ENCODE measurements at regions not wholly inside any gene's neighbourhood (a gene's known extent, or its start where the extent isn't known, plus 50 kb on each side); places are given as distances from the start of the nearest gene placed in this dataset.
"Not testable (repeated sequence)": the region's sequence is repeated elsewhere in the genome, so short reads cannot be mapped to it uniquely, and the experiment has no call there.

DNA sequence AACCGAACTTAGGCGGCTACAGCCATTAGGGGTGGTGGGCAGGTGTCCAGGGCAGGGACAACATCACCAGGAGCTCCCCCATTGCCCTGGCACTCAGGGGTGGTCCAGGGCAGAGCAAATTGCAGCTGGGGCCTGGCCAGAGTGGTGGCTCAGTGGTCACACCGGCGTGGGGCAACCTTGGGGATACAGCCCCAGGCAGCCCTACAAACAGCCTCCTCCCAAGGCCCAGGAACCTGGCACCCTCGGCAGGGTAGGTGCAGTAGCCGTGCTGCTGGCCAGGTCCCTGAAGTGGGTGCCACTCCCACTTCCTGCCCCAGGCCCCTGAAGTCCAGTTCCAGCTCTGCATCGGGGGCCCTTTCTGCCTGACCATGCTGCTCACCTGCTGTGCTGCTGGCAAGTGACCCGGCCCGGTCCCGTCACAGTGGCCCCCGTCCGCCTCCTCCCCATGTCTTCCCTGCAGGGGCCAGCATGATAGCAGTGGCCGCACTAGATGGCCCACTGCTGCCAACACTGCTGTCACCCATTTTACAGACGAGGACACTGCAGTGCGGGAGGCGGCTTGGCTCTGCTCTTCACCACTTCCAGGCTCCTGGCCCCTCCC lies 712.8 kb downstream of the MATN1 start:
- DNase-seq: no peak

DNA sequence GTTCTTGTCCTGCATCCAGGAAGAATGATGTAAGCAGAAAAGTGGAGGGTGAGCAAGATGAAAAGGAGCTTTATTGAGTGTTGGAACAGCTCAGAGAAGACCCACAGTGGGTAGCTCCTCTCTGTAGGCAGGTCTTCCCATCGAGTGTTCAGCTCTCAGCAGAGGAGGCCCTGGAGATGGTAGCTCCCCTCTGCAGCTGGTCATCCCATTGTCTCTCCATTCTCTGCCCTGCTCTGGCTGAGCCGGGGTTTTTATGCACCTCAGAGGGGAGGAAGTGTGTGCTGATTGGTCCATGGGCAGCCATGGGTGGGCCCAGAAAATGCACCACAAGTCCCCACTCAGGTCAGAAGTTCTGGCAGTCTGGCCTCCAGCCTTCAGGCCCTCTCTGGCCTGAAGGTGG lies 713.7 kb downstream of the MATN1 start:
- DNase-seq: no peak

DNA sequence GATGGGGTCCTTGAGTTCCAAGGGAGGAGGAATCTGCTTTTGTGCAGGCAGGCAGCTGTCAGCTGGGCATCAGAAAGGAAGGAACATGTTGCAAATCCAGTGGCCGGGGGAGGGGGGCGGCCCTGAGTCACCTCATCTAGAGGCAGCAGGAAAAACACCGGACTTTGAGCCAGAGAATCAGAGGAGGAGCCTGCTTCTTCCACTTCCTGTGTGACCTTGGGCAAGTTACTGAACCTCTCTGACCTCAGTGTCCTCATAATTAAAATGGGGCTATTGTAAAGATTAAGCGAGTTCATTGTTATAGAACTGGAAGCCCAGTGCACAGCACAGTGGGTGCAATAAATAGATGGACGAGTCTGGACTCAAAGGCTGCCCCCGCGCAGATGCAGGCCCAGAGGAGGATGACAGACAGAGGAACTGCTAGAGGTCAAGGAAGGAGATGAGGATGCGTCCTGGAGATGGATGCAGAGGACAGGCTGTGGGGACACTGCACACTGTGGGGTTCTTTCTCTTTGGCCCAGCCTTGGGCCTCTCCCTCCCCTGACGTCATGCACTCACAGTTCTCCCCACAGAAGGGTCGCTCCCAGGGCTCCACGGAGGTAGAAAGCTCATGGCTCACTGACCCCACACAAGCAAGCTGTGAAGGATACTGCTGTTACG lies 714.3 kb downstream of the MATN1 start:
- no peak for DNase-seq

DNA sequence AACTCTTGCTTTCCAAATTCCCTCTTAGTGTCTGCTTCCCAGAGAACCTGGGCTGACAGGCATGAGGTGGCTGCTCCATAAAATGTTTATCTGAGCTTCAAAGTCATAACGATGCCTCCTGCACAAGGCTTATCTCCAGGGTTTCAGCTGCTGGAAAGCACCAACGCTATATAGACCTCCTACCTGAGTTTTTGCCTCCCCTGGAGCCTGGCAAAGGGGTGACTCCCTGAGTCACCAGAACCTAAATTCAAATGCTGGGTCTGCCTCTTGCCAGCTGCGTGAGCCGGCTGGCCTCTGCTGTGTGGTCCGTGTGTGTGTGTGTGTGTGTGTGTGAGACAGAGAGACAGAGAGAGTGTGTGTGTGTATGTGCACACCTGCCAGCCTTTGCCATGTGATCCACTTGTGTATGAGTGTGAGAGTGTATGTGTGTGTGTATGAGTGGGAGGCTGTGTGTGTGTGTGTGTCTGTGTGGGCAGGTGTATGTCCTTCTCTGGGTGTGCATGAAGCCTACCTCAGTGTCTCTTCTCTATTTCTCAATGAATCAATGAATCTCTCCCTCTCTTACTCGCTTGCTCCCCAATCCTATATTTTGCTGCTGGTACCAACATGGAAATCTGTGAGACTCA lies 714.9 kb downstream of the MATN1 start:
- DNase-seq: no peak

DNA sequence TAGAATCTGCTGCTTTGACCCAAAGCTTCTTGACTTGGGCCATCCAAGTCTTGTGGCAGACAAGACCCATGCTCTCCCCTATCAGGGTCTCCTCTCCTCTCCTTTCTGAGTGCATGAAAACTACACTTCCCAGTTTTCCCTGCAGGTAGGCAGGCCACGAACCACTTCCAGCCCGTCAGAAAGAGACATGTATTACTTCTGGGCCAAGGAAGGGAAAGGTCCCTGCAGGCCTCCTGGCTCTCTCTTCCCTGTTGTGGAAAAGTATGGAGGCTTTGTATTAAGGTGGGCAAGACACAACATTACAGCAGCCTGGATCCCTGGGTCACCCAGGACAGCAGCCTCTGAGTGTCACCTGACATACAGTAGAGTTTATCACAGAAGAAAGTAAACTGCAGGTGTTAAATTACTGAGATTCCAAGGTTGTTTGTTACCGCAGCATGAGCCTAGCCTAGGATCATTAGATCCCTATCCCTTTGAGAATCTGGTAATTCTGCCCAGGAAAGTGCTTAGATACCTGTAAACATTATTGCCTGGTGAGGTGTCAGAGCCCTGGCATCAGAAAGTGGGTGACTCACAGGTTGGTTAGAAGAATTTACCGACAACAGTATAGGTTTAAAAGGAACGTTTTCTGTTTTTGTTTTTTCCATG lies 717.3 kb downstream of the MATN1 start:
- DNase-seq: no peak

DNA sequence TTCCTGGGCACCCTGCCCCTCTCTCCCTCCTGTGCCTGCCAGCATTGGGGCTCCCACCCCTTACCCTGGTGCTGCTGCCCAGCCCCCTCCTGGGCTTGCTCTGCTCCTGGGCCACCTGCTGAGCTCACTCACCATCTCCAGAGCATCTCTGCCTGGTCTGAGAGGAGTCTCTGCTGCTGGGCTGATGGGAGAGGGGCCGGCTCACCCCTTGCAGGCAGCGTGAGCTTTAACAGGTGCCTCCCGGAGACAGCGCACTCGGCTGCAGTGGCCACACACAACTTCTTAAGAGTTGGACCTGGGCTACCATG lies 721.7 kb downstream of the MATN1 start:
- DNase-seq: no peak

DNA sequence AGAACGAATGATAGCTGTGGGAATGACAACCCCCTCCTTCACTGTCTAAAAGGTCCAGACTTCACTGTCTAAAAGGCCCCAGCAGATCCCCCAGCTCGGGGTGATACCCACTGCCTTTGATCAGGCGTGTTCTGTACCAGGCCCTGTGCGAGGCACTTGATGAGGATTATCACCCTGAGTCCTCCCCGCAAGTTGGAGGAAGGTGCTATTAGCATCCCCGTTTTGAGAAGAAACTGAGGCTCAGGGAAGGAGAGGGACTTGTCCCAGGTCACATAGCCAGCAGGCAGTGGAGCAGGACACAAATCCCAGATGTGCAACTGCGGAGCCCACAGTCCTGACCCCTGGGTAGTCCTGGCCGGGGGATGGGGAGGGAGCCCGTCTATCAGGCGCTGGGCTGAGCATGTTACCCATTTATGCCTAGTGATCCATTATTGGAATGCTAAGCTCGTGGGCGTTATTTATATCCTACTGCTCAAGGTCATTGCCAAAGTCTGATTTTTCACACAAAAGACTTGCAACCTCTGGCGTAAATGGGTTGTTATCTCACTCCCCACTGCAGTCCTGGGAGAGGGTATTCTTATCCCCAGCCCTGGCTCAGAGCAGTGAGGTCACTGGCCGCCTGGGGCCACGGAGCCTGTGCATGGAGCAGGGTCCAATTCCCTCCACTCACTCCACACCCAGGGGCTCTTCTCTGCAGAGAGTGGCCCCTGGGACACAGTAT lies 722.2 kb downstream of the MATN1 start:
- DNase-seq: no peak

DNA sequence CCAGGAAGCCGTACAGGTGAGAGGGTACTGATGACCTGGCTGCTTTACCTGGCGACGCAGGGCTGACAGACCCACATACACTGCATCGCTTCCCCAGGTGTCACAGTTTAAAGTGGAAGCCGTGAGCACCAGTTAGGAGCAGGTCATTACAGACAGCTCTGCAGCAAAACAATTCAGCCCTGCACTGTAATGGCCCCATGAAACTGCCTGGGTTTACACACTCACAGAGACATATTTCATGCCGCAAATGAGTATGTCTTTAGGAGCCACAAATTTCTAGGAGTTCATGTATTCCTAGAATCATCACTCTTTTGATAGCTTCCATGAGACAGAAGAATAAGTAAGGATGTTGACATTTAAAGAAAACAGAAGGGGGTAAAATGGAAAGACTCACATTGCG lies 723.1 kb downstream of the MATN1 start:
- DNase-seq: no peak

DNA sequence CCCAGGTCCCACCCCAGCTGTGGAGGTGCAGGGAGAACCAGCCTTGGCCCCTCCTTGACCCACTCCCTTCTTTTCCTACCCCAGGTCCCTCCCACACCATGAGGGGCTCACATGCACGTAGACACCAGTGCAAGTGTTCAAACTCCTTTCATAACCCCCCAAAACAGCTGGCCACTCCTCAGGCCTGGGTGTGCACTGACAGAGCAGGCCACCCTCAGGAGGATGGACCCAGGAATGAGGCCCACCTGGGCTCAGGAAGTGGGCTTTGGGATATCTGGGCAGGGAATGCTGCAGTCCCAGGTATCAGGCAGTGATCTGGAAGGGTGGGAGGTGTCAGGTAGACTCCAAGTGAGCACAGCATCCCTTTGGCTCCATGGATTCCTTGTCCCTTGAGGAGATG lies 723.8 kb downstream of the MATN1 start:
- no peak for DNase-seq

DNA sequence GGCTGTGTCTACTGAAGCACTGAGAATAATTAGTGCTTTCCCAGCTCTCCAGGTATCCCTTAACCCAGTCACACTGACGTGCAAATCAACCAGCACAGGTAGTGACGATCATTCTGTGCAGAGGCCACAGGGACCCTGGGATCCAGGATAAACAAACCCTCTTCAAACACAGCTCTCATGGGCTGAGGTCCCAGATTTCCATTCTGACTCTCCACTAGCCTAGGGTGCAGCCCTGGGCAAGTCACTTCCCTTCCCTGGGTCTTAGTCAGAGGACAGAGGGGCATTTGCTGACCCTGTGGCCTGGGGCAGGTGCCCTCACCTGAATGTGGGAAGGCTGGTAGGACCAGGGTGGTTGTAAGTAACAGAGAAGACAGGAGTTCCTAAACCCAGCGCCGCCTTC lies 724.7 kb downstream of the MATN1 start:
- no peak for DNase-seq

DNA sequence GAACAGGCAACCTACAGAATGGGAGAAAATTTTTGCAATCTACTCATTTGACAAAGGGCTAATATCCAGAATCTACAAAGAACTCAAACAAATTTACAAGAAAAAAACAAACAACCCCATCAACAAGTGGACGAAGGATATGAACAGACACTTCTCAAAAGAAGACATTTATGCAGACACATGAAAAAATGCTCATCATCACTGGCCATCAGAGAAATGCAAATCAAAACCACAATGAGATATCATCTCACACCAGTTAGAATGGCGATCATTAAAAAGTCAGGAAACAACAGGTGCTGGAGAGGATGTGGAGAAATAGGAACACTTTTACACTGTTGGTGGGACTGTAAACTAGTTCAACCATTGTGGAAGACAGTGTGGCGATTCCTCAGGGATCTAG lies 725.6 kb downstream of the MATN1 start:
- not testable (repeated sequence) for DNase-seq

DNA sequence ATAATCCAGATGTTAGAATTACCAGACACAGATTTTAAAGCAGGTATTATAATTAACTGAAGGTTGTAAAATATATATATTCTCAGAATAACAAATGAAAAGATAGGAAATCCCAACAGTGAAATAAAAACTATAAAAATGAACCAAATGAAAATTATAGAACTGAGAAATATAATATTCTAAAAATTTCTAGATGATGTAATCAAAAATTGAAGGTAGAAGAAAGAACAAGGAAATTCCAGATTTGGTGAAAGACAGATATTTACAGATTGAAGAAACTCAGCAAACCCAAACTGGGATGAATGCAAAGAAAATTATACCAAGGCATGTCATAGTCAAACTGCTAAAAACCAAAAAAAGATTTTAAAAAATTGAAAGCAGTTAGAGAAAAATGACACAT lies 729.4 kb downstream of the MATN1 start:
- DNase-seq: no peak

DNA sequence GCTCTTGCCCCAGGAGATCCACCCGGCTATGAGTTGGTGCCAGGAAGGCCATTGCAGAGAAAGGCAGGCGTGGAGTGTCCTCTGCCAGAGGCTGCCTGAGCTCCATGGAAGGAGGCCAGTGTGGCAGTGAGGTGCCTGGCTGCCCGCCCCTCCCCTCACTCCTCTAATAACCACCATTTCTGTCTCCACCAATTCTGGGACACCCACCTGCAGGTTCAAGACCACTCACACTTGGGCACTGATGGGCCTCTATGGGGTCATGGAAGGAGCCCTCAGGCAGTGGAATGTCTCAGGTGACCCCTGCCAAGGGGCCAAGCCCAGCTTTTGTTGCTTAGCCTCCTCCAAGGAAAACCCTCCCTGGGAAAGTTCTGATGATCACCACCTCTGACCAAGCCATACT lies 731.6 kb downstream of the MATN1 start:
- DNase-seq: no peak

DNA sequence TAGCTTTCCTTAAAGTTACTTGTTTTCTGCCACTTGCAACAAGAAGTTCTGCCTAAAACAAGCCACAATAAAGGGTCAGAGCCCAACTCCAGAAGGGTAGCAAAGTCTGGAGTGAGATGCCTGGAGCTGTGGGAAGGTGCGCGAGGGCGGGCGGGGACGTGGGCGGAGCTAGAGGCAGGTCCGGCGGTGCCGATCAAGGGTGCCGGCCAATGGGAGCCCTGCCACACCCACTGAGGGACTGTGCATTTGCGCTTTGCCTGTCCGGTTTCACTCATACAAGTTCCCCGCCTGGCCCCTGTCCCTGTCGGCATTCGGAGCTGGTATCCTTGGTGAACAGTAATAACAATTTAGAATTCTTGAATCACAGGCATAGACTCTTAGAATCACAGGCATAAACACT lies 732.4 kb downstream of the MATN1 start:
- no peak for DNase-seq

DNA sequence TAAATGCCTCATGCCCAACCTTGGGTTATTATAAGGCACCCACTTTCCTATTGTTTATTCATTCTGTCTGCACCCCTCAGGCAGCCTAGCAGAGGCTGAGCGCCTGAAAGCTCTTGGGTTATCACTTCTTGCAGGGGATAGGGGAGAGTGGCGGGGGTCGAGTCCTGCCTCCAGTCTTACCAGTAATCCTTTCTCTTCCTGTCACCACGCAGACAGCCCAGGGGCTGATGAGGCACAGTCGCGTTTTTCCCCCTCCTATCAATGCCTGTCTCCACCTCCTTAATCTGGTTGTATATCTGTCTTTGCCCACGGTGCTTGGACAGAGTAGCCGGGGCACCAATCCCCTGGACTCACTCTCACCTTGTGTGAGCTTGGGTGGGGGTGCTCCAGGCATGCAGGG lies 733.1 kb downstream of the MATN1 start:
- DNase-seq: no peak

DNA sequence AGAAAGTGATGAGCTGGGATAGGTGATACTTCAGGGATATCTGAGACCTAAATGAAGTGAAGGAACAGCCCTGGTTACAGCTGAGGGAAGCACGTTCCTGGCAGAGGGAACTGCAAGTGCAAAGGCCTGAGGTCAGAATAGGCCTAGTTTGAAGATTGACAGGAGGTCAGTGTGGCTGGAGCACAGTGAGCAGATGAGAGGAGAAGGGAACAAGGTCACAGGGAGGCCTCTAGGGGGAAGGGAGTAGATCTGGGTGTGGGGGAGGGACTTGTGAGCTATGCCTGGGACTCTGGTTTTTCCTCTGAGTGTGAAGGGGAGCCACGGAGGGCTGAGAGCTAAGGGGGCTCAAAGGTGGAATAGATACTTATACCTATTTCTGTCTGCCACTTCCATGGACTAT lies 736.4 kb downstream of the MATN1 start:
- DNase-seq: no peak

DNA sequence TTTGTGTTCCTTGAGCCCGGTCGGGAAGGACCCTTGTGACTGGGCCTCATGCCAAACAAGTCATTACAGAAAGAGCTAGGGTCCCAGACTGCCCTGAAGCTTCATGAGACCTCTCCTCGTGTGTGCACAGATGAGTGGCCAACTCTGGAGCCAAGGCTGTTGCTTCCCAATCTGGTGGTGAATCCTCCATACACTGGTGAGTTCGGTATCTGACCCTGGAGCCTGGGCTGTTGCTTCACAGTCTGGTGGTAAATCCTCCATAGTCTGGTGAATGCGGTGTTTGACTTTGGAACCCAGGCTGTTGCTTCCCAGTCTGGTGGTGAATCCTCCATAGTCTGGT lies 737.8 kb downstream of the MATN1 start:
- DNase-seq: no peak

DNA sequence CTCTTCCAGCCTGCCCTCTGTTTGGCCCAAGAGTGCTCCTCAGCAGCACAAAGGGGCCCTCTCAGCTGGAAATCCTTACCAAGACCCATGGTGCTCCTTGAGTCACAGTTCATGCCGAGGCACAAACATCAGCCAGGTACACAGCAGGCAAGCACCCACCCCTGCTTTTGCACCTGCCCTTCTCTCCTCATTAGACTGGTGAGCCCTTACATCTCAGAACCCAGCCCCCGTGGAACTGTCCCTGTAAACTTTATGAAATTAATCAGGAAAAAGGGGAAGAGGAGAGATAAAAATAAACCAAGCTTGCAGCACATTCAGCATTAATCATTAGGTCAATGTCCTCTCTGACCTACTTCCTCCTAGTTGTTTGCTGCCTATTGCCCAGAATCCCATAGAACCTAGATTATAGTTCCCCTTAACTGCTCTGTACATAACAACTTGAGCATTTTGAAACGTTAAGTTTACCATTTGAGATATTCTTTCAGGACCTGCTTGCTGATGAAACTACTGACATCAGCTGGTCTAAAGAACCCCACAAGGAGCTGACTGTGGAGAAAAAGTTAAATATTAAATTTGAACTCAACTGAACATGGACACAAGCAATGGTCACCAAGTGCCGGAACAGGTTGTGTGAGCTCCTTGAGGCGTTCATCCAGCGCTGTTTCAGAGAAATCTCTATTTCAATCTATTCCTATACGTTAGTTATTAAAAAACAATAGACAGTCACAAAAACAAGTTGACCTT lies 738.4 kb downstream of the MATN1 start:
- no peak for DNase-seq

DNA sequence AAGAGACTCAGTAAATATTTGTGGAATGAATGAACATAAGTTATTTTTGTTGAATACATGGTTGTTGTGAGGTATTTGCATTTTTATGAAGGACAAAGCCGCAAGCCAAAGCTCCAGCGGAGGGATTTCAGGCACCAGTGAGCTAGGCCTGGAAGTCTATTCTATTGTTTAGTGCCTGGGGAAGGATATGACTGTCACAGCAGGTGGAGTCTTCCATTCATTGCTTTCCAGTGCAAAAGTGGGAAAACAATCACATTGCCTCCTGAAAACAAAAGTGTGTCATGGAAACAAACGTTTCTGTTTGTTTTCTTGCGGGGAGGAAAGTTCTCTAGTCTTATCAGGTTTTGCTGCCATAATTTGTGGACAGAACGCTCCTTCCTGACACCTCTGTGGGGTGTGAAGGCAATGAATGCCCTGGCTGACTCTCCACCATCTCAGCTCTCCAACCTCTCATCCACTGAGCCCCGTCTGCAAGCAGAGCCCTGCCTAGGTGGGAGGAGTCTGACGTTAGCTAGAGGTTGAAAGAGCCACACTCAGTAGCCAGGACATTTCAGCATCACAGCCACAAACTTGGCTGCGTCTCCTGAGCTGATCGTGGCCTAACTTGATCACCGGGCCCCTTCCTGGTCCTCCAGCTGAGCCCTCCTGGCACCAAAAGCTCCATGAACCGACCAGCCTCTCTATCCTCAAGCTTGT lies 739.1 kb downstream of the MATN1 start:
- peak; percentile 78 for DNase-seq

DNA sequence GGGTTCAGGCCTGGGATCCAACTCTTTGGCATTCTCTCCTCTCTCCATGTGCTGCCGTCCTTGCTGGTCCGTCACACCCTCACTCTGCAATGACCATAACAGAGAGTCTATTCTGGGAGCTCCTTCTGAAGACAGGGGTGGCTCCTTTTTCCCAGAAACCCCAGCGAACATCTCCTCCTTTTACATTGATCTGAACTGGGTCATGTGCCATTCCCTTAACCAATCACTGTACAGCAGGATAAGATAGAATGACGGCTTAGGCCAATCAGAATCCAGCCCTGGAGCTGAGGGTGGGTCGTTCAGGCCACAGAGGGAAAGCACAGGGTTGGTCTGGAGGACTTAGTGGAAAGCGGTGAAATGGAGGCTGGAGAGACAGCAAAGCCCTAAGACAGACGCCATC lies 740.1 kb downstream of the MATN1 start:
- DNase-seq: no peak

DNA sequence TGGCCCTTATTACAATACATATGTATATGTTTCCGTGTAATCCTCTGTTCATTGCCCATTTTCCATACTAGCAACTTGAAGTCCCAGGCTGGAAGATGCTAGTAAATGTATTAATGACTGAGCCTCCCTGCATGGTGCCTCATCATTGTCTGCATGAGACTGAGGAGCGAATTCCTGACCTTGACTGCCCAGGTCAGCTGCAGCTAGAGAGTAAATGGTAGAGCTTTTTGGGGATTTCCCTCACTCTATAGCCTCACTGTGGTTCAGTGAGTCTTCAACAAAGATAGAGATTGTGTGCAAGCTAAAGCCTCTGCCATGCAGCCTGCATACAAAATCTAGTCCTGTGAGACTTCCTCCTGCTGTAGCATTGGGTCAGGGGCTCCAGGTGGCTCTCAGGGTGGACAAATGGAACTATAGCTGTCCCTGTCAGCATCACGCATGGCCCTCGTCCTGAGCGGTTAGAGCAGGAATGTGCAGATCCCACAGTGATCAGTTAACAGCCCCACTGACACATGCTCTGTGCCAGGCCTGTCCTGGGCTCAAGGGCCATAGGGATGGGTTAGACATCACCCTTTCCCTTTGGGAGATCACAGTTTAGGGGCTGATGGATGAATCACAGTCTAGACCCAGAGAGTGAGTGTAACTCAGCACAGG lies 741.7 kb downstream of the MATN1 start:
- DNase-seq: no peak

DNA sequence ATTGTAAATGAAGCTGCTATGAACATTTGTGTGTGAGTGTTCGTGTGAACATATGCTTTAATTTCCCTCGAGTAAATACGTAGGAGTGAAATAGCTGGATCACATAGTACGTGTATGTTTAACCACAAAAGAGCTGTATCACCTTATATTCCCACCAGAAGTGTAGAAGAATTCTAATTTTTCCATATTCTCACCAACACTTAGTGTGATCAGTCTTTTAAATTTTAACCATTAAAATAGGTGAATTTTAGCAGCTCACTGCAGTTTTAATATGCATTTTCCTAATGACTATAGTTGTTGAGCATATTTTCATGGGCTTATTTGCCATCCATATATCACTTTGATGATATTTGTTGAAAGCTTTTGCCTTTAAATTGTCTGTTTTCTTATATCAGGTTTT lies 741.2 kb downstream of the PTPRU start:
- DNase-seq: no peak
